ENCODE measurements at regions not wholly inside any gene's neighbourhood (a gene's known extent, or its start where the extent isn't known, plus 50 kb on each side); places are given as distances from the start of the nearest gene placed in this dataset.

DNA sequence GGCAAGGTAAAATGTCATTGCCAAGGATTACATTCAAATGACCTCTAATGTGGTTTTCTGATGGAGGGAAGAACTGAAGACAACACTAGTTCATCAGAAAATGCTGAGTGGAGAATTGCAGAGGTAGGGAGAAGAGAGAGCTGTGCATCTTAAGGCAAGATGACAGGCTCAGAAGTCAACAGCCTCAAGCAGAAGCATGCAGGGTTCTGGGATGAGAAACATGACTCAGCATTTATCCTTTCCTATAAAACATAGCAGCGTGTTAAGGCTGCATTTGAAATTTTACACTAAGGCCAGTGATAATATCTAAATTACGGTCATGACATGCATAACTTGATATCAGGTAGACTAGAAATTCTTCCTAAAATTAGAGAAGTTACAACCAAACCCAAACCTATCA is 53.7 kb upstream of the DYRK2 start:
- intact Hi-C loops (cut with micrococcal nuclease) (no loop called here), in situ Hi-C loops (cut with MboI) (no loop called here)
- POLR2A ChIA-PET = no interaction called here
- no peaks in the 10 kb centered on the region for H3K36me3 ChIP-seq (ENCODE audit: control insufficient read depth, insufficient read depth, low read length)
- H3K4me3 ChIP-seq = no peak overlapping the region
- H2AFZ ChIP-seq (ENCODE audit: low read depth, low read length) = no peak overlapping the region
- no peak overlapping the region for H3K4me2 ChIP-seq (ENCODE audit: insufficient read depth, low read length)
- no peaks in the 10 kb centered on the region for H3K79me2 ChIP-seq (ENCODE audit: control insufficient read depth, insufficient read depth, low read length)
- no peaks in the 10 kb centered on the region for H3K4me1 ChIP-seq (replicated peaks in 1 of 2; ENCODE audit: control insufficient read depth in 2 of 2, insufficient read depth in 2 of 2, low read length in 2 of 2)
- H4K20me1 ChIP-seq (replicated peaks; ENCODE audit: control insufficient read depth, insufficient read depth, low read length) = no peaks in the 10 kb centered on the region
- no peaks in the 10 kb centered on the region for H3K9me3 ChIP-seq (replicated peaks; ENCODE audit: control insufficient read depth, insufficient read depth, low read depth, low read length)
- no peaks in the 10 kb centered on the region for H3K9me1 ChIP-seq (ENCODE audit: control insufficient read depth, insufficient read depth, low read length)
- BruUV-seq (replicated peaks) = no TSS peak
- no peak overlapping the region for H3K9ac ChIP-seq (ENCODE audit: insufficient read depth in 1 of 2, low read depth in 2 of 2, low read length in 2 of 2)
- H3K27ac ChIP-seq (ENCODE audit: extremely low read depth, low read depth, low read length) = no peak overlapping the region
- peak in 1 of 4 experiments; percentile 7 for DNase-seq (ENCODE audit: extremely low read depth in 1 of 4, low spot score in 3 of 4)
- ATAC-seq = no peak
- WGBS (ENCODE audit: insufficient coverage, low coverage, missing lambda C conversion rate) = 0% methylated on average over 2 of the region's 2 CpGs
- CTCF ChIA-PET (ENCODE audit: low intra/inter-chr PET ratio) = no interaction called here
- H3K27me3 ChIP-seq (ENCODE audit: control insufficient read depth in 2 of 2, insufficient read depth in 2 of 2, low read length in 2 of 2) = no peaks in the 10 kb centered on the region
- no peak for FAIRE-seq
- TF ChIP-seq NCOA4 (IDR thresholded peaks at IDR 0.05; ENCODE audit: partially characterized antibody) (no peak), ARNT (IDR thresholded peaks at IDR 0.05) (no peak), CBX3 (IDR thresholded peaks at IDR 0.05; ENCODE audit: borderline replicate concordance in 1 of 2, low read length in 2 of 2) (no peak), POLR3A (IDR thresholded peaks at IDR 0.05; ENCODE audit: borderline replicate concordance, extremely low read depth, insufficient read depth, insufficient read length) (no peak), MYC (IDR thresholded peaks at IDR 0.05; ENCODE audit: low read depth, low read length) (no peak), MYC (CRISPR knock-in tag; IDR thresholded peaks at IDR 0.05; ENCODE audit: borderline replicate concordance, low read depth) (no peak), CHD1 (IDR thresholded peaks at IDR 0.05; ENCODE audit: low read length) (no peak), XRCC3 (IDR thresholded peaks at IDR 0.05) (no peak), FOXJ2 (tag; IDR thresholded peaks at IDR 0.05) (no peak), ARID2 (IDR thresholded peaks at IDR 0.05) (no peak), BDP1 (IDR thresholded peaks at IDR 0.05; ENCODE audit: insufficient read depth, insufficient read length) (no peak), MTF1 (CRISPR knock-in tag; IDR thresholded peaks at IDR 0.05; ENCODE audit: borderline replicate concordance) (no peak)
- TF ChIP-seq, protein P1, sequence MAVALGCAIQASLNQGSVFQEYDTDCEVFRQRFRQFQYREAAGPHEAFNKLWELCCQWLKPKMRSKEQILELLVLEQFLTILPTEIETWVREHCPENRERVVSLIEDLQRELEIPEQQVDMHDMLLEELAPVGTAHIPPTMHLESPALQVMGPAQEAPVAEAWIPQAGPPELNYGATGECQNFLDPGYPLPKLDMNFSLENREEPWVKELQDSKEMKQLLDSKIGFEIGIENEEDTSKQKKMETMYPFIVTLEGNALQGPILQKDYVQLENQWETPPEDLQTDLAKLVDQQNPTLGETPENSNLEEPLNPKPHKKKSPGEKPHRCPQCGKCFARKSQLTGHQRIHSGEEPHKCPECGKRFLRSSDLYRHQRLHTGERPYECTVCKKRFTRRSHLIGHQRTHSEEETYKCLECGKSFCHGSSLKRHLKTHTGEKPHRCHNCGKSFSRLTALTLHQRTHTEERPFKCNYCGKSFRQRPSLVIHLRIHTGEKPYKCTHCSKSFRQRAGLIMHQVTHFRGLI (CRISPR knock-in tag; IDR thresholded peaks at IDR 0.05) = no peak
- TF ChIP-seq, protein P2, sequence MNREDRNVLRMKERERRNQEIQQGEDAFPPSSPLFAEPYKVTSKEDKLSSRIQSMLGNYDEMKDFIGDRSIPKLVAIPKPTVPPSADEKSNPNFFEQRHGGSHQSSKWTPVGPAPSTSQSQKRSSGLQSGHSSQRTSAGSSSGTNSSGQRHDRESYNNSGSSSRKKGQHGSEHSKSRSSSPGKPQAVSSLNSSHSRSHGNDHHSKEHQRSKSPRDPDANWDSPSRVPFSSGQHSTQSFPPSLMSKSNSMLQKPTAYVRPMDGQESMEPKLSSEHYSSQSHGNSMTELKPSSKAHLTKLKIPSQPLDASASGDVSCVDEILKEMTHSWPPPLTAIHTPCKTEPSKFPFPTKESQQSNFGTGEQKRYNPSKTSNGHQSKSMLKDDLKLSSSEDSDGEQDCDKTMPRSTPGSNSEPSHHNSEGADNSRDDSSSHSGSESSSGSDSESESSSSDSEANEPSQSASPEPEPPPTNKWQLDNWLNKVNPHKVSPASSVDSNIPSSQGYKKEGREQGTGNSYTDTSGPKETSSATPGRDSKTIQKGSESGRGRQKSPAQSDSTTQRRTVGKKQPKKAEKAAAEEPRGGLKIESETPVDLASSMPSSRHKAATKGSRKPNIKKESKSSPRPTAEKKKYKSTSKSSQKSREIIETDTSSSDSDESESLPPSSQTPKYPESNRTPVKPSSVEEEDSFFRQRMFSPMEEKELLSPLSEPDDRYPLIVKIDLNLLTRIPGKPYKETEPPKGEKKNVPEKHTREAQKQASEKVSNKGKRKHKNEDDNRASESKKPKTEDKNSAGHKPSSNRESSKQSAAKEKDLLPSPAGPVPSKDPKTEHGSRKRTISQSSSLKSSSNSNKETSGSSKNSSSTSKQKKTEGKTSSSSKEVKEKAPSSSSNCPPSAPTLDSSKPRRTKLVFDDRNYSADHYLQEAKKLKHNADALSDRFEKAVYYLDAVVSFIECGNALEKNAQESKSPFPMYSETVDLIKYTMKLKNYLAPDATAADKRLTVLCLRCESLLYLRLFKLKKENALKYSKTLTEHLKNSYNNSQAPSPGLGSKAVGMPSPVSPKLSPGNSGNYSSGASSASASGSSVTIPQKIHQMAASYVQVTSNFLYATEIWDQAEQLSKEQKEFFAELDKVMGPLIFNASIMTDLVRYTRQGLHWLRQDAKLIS (CRISPR knock-in tag; IDR thresholded peaks at IDR 0.05) = no peak
- TF ChIP-seq, protein P3, sequence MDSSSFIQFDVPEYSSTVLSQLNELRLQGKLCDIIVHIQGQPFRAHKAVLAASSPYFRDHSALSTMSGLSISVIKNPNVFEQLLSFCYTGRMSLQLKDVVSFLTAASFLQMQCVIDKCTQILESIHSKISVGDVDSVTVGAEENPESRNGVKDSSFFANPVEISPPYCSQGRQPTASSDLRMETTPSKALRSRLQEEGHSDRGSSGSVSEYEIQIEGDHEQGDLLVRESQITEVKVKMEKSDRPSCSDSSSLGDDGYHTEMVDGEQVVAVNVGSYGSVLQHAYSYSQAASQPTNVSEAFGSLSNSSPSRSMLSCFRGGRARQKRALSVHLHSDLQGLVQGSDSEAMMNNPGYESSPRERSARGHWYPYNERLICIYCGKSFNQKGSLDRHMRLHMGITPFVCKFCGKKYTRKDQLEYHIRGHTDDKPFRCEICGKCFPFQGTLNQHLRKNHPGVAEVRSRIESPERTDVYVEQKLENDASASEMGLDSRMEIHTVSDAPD (CRISPR knock-in tag; IDR thresholded peaks at IDR 0.05) = no peak
- TF ChIP-seq, protein P4, sequence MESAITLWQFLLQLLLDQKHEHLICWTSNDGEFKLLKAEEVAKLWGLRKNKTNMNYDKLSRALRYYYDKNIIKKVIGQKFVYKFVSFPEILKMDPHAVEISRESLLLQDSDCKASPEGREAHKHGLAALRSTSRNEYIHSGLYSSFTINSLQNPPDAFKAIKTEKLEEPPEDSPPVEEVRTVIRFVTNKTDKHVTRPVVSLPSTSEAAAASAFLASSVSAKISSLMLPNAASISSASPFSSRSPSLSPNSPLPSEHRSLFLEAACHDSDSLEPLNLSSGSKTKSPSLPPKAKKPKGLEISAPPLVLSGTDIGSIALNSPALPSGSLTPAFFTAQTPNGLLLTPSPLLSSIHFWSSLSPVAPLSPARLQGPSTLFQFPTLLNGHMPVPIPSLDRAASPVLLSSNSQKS (CRISPR knock-in tag; IDR thresholded peaks at IDR 0.05) = no peak

Data from K562 (cell line).